ENCODE measurements at regions not wholly inside any gene's neighbourhood (a gene's known extent, or its start where the extent isn't known, plus 50 kb on each side); places are given as distances from the start of the nearest gene placed in this dataset.

DNA sequence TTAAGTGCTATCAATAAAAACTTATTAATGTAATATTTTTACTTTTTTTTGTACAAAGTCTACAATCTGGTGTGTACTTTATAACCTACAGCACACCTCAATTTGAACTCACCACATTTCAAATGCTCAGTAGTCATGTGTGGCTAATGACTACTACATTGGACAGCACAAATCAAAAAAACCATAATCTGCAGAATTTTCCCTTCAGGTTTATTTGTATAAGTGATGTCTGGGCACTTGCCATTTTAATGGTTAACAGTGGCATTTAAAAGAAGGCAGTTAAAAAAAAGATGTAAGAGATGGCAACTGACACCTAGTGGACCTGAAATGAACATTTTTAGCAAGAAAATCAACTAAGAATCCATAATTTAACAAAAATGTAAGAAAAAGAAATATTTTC, 124.6 kb upstream of the NRBF2 start:
- DNase-seq (ENCODE audit: low spot score) (no peak), ATAC-seq (ENCODE audit: low read depth) (no peak)
- Histone ChIP-seq H3K4me1 (ENCODE audit: insufficient read depth, poor library complexity, severe bottlenecking) (peaks cover 4% of the 10 kb centered on the region), H3K27ac (ENCODE audit: poor library complexity, severe bottlenecking) (no peak overlapping the region), H3K9me3 (ENCODE audit: severe bottlenecking) (no peaks in the 10 kb centered on the region), H3K27me3 (ENCODE audit: insufficient read depth, poor library complexity, severe bottlenecking) (no peaks in the 10 kb centered on the region), H3K36me3 (ENCODE audit: low read depth) (no peaks in the 10 kb centered on the region), H3K4me3 (ENCODE audit: severe bottlenecking) (no peak overlapping the region)
- peak; percentile 6 for TF ChIP-seq CTCF (IDR thresholded peaks at IDR 0.05; ENCODE audit: poor library complexity, severe bottlenecking)

DNA sequence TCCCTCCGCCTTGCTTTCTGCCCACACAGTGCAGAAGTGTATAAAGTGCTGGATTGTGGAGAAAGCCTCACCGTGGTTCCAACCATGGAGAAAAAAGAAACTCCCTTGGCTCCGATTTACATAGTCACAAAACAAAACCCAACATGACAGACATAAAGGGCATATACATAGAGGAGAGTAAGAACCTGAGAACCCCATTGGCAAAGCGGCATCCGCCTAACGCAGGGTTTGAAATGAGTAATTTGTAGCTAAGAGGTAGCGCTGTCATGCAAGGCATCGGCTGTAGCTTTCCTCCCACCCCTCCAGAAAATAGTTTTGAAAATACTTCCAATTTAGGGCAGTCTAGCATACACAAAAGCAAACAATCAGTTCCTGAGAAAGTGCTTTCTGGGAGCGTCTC, 126.0 kb upstream of the NRBF2 start:
- H3K9me3 ChIP-seq (ENCODE audit: severe bottlenecking), result no peaks in the 10 kb centered on the region
- H3K36me3 ChIP-seq (ENCODE audit: low read depth), result no peaks in the 10 kb centered on the region
- H3K27me3 ChIP-seq (ENCODE audit: insufficient read depth, poor library complexity, severe bottlenecking), result no peaks in the 10 kb centered on the region
- ATAC-seq (ENCODE audit: low read depth), result no peak
- H3K4me3 ChIP-seq (ENCODE audit: severe bottlenecking), result no peak overlapping the region
- peaks cover 4% of the 10 kb centered on the region for H3K4me1 ChIP-seq (ENCODE audit: insufficient read depth, poor library complexity, severe bottlenecking)
- DNase-seq (ENCODE audit: low spot score), result no peak
- no peak overlapping the region for H3K27ac ChIP-seq (ENCODE audit: poor library complexity, severe bottlenecking)
- no peak for TF ChIP-seq CTCF (IDR thresholded peaks at IDR 0.05; ENCODE audit: poor library complexity, severe bottlenecking)

- DNase-seq (ENCODE audit: low spot score) (no peak), ATAC-seq (ENCODE audit: low read depth) (peak; percentile 73; the same call in 2 of the 3 replicates)
- Histone ChIP-seq H3K27me3 (ENCODE audit: insufficient read depth, poor library complexity, severe bottlenecking) (no peaks in the 10 kb centered on the region), H3K36me3 (ENCODE audit: low read depth) (no peaks in the 10 kb centered on the region), H3K9me3 (ENCODE audit: severe bottlenecking) (no peaks in the 10 kb centered on the region), H3K4me3 (ENCODE audit: severe bottlenecking) (no peak overlapping the region), H3K4me1 (ENCODE audit: insufficient read depth, poor library complexity, severe bottlenecking) (peaks cover 4% of the 10 kb centered on the region), H3K27ac (ENCODE audit: poor library complexity, severe bottlenecking) (no peak overlapping the region)
- no peak for TF ChIP-seq CTCF (IDR thresholded peaks at IDR 0.05; ENCODE audit: poor library complexity, severe bottlenecking)
Observed at GRCh38 chr10:63005246-63005645, 127.9 kb upstream of the NRBF2 start.

- no peaks in the 10 kb centered on the region for H3K9me3 ChIP-seq (ENCODE audit: severe bottlenecking)
- TF ChIP-seq CTCF (IDR thresholded peaks at IDR 0.05; ENCODE audit: poor library complexity, severe bottlenecking), result peak; percentile 52
- ATAC-seq (ENCODE audit: low read depth) (no peak), DNase-seq (ENCODE audit: low spot score) (no peak)
- H3K4me3 ChIP-seq (ENCODE audit: severe bottlenecking), result no peak overlapping the region
- H3K27me3 ChIP-seq (ENCODE audit: insufficient read depth, poor library complexity, severe bottlenecking), result no peaks in the 10 kb centered on the region
- H3K4me1 ChIP-seq (ENCODE audit: insufficient read depth, poor library complexity, severe bottlenecking), result peaks cover 4% of the 10 kb centered on the region
- H3K27ac ChIP-seq (ENCODE audit: poor library complexity, severe bottlenecking), result no peak overlapping the region
- no peaks in the 10 kb centered on the region for H3K36me3 ChIP-seq (ENCODE audit: low read depth)
Observed at GRCh38 chr10:63003816-63004453, 129.2 kb upstream of the NRBF2 start.

- ATAC-seq (ENCODE audit: low read depth), result no peak
- no peak for DNase-seq (ENCODE audit: low spot score)
- Histone ChIP-seq H3K36me3 (ENCODE audit: low read depth) (no peaks in the 10 kb centered on the region), H3K27ac (ENCODE audit: poor library complexity, severe bottlenecking) (no peak overlapping the region), H3K9me3 (ENCODE audit: severe bottlenecking) (no peaks in the 10 kb centered on the region), H3K27me3 (ENCODE audit: insufficient read depth, poor library complexity, severe bottlenecking) (no peaks in the 10 kb centered on the region), H3K4me3 (ENCODE audit: severe bottlenecking) (no peak overlapping the region), H3K4me1 (ENCODE audit: insufficient read depth, poor library complexity, severe bottlenecking) (peaks cover 10% of the 10 kb centered on the region)
- no peak for TF ChIP-seq CTCF (IDR thresholded peaks at IDR 0.05; ENCODE audit: poor library complexity, severe bottlenecking)
Observed at GRCh38 chr10:62996925-62997324, 136.2 kb upstream of the NRBF2 start.

Data from RWPE2 (cell line).